Prostate gland (tissue), 2 donors: ENCODE measurements at regions not wholly inside any gene's neighbourhood (a gene's known extent, or its start where the extent isn't known, plus 50 kb on each side); places are given as distances from the start of the nearest gene placed in this dataset.

Experiments used
- POLR2A ChIP-seq: fragments of 450-650 bp; IDR thresholded peaks from one replicate; pipeline ENCODE4 v1.6.1; 2016; ENCODE audit warnings: antibody characterized with exemption, mild to moderate bottlenecking
- TF ChIP-seq, protein P1 (sequence below), 4 experiments: fragments of 200-600 bp in 2 of 4; fragments of 450-650 bp in 2 of 4; sonication (generic) in 2 of 4; IDR thresholded peaks; 1 replicate in 3 of 4; 2 replicates in 1 of 4; pipeline ENCODE4 v1.5.1; 2016 to 2019; ENCODE audit warnings: antibody characterized with exemption in 4 of 4, mild to moderate bottlenecking in 2 of 4, moderate library complexity in 2 of 4

DNA sequence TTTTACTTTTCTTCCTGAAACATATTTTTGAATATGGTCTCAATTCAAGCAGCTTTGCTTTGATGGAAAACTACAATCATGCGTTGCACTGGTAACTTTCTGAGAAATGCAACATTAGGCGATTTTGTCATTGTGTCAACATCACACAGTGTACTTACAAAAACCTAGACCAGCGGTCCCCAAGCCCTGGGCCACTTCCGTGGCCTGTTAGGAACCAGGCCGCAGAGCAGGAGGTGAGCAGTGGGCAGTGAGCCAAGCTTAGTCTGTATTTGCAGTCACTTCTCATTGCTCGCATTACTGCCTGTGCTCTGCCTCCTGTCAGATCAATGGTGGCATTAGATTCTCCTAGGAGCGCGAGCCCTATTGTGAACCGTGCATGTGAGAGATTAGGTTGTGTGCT, 163.7 kb upstream of the NOVA1 start:
- TF ChIP-seq, protein P1, sequence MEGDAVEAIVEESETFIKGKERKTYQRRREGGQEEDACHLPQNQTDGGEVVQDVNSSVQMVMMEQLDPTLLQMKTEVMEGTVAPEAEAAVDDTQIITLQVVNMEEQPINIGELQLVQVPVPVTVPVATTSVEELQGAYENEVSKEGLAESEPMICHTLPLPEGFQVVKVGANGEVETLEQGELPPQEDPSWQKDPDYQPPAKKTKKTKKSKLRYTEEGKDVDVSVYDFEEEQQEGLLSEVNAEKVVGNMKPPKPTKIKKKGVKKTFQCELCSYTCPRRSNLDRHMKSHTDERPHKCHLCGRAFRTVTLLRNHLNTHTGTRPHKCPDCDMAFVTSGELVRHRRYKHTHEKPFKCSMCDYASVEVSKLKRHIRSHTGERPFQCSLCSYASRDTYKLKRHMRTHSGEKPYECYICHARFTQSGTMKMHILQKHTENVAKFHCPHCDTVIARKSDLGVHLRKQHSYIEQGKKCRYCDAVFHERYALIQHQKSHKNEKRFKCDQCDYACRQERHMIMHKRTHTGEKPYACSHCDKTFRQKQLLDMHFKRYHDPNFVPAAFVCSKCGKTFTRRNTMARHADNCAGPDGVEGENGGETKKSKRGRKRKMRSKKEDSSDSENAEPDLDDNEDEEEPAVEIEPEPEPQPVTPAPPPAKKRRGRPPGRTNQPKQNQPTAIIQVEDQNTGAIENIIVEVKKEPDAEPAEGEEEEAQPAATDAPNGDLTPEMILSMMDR (IDR thresholded peaks at IDR 0.05) = no peak
- TF ChIP-seq POLR2A = no peak
